NCI-H1436 (cell line): ENCODE measurements at regions not wholly inside any gene's neighbourhood (a gene's known extent, or its start where the extent isn't known, plus 50 kb on each side); places are given as distances from the start of the nearest gene placed in this dataset.

Experiments used
- DNase-seq: peaks from one replicate; lab custom pipeline; 2025; lab: John Stamatoyannopoulos, UW

GRCh38 chr3:72489901-72490300 lies 358.3 kb downstream of the SHQ1 start:
- DNase-seq, result no peak

DNA sequence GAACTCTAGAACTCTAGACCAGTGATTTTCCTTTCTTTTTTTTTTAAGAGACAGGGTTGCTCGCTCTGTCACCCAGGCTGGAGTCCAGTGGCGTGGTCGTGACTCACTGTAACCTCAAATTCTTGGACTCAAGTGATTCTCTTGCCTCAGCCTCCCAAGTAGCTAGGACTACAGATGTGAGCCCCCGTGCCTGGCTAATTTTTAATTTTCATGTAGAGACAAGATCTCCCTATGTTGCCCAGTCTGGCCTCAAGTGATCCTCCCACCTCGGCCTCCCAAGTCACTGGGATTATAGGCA lies 359.6 kb downstream of the SHQ1 start:
- DNase-seq, result no peak

DNA sequence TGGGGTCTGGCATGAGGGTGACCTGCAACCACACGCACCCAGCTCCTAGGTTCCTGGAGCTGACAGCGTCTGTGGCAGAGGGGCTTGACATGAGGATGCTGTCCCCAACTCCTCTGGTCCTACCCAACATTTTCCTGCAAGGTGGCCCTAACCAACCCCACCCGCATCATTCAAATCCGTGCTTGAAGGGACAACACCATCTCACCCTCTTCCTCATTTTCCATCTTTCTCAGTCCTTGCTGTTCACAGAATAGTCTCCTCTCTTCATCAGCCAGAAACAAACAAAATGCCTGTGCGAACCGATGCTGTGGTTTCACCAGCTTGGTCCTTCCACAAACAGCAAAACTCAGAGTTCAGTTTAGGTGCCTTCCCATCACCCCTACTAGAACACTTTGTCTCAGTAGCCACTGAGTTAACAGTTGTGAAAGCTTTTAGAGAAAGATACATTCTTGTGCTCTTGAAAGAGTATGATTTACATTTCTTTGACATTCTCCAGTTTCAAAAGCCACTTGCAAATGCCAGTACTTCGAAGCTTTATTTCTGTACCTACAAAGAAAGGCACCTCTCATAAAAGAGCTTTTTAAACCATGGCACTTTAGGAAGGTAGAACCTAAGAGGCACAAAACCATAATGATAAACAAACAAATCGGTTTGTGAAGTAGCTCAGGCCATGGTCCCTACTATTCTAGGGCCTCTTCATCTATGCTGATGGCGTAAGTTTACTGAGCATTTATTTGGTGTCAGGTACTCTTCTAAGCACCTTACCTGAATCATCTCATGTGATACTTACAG lies 360.1 kb downstream of the SHQ1 start:
- DNase-seq, result no peak

DNA sequence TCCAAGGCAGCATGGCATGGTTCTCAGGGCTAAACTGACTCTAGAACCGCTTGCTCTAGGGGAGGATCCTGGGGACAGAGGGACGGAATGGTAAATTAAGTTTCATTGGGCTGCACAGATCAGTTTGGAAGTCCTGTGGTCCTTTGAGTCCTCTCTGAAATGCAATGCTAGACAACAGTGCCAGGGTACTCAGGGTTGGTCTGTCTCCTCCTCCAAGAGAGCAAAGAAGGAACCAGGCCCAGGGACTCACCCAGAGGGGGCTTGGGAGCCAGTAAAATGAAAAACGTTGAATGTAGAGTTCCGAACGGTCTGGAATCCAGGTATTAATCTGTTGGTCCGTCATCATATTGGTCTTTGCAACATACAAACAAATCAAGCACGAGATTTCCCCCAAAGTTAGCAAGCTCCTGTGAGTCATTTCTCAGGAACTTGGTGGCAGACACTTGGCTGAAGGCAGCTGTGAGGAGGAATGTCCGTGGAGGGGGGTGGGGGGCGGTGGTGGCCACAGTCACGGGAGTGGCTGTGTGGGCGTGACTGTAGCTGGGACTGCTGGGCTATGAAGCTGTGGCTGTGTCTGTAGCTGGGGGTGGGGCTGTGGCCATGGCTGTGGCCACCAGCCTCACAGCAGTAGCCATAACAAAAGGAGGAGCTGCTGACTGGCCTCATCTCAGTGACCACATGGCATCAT lies 361.0 kb downstream of the SHQ1 start:
- no peak for DNase-seq

DNA sequence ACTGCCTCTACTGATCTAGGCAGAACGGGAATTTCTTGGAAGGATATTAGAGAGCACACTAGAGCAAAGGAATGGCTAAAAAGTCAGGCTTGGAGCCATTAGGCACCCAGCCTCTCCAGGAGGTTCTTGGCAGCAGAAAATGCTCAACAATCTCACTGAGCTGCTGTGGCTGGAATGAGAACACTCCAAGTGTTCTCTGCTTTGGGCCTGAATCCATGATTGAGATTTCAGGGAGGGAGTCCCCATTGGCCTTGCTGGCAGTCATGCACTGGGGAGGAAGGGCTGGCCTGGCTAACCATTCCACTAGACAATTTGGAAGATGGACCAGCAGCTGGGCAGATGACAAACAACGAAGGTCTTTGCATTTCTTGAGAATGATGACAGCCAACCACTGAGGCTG lies 362.6 kb downstream of the SHQ1 start:
- DNase-seq, result no peak

DNA sequence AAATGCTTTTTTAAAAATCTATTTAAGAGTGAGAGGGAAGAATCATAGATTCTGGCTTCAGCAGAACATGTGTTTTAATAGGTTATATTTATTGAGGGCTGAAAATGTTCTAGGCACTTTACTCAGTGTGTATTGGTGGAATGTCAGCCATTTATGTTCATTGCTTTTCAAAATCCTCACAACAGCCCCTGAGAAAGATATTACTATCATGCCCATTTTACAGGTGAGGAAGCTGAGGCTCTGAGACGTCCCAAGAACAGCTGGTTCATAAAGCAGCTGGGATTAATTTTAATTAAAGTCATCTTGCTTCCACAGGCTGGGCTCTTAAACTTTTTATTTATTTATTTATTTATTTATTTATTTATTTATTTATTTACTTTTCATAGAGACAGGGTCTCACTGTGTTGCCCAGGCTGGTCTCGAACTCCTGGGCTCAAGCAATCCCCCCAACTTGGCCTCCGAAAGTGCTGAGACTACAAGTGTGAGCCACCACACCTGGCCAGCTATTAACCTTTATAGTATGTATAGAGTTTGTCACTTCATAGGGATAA lies 364.6 kb downstream of the SHQ1 start:
- no peak for DNase-seq

DNA sequence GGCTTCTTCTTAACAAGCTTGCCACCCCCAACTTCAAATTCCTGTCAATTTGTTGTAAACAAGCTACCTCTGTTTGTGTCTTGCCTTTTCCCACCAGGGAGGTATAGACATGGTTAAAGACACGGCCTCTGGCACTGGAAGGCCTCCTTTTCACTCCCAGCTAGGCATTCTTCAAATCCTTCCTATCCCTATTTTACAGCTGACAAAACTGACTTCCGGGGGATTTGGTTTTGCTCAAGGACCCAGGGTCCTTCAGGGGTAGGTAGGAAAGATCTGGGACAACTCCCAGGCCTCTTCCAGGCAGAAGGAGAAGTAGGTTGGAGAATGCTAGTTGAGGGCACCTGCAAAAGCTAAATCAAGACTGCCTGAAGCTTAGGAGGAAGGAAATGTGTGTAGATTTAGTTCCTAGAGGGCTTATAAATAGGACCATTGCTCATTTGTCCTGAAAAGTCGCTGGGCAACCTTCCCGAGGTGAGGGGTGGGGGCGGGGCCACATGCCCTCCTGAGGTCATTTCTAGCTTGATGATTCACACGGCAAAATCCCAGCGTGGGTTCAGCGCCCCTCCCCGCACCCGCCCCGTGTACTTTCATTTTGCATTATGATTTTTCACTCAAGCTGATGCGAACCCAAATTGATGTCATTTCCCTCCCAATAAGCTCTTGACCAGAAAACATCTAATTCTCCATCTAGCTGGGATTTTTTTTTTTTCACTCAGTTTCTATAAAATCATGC lies 365.5 kb downstream of the SHQ1 start:
- peak; percentile 2 for DNase-seq

DNA sequence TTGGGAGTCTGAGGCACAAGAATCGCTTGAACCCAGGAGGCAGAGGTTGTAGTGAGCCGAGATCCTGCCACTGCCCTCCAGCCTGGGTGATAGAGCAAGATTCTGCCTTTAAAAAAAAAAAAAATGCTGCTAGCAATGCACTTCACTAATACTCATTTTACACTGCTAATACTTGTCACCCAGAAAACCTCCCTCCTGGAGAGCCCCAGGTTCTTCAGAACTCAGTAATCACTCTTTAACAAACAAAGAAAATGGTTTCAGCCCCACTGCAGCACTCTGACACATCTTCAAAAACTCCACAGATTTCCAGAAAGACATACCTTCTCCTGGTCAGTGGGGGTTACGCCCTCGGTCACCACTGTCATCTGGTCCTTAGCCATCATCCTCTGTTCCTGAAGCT lies 366.7 kb downstream of the SHQ1 start:
- no peak for DNase-seq

GRCh38 chr3:72480366-72480765 lies 367.9 kb downstream of the SHQ1 start:
- no peak for DNase-seq

GRCh38 chr3:72479651-72480215 lies 368.5 kb downstream of the SHQ1 start:
- DNase-seq, result no peak

DNA sequence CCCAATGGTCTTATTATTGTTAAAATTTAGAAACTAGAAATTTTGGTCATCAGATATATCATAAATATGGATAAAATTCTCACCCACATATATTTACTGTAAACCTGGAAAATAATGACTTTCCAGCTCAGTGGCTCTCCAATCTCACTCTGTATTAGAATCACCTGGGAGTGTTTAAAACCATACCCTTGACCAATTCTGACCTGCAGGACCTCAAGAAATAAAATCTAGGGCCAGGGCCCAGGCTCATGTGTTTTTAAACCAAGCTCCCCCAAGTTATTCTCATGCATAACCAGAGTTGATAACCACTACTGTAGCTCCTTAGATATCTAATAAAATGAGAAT lies 372.1 kb downstream of the SHQ1 start:
- no peak for DNase-seq

GRCh38 chr3:72475258-72476138 lies 372.7 kb downstream of the SHQ1 start:
- DNase-seq, result no peak

DNA sequence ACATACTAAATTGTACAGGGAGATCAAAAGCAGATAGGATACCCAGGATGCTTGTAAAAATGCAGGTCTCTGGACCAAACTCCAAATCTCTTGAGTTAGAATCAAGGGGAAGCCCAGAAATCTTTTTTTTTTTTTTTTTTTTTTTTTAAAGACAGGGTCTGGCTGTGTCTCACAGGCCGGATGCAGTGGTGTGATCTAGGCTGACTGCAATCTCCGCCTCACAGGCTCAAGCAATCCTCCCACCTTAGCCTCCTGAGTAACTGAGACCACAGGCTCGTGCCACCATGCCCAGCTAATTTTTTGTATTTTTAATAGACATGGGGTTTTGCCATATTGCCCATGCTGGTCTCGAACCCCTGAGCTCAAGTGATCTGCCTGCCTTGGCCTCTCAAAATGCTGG lies 373.5 kb downstream of the SHQ1 start:
- no peak for DNase-seq

- DNase-seq, result no peak
Observed at GRCh38 chr3:72473156-72473555, 375.1 kb downstream of the SHQ1 start.

- DNase-seq, result no peak
Observed at GRCh38 chr3:72470904-72471417, 377.3 kb downstream of the SHQ1 start.

DNA sequence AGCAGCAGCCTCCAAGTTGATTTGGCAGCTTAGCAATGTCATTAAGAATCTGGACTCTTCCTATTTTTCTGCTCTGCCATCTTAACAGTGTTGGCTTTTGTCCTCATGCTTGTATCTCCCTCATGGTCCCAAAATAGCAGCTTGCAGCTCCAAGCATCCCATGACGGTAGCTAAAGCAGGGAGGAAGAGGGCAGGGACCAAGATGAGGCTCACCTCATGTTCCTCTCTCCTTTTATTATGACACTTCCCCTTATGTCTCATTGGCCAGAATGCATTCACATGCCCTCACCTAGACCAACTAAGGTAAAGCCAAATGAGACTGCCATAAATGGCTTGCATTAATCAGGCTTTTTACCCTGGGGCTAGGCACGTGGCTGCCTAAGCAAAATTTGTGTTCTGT lies 382.4 kb downstream of the SHQ1 start:
- no peak for DNase-seq

- DNase-seq, result no peak
Observed at GRCh38 chr3:72463083-72463482, 385.2 kb downstream of the SHQ1 start.

GRCh38 chr3:72462595-72463011 lies 385.6 kb downstream of the SHQ1 start:
- no peak for DNase-seq

GRCh38 chr3:72461787-72462186 lies 386.5 kb downstream of the SHQ1 start:
- no peak for DNase-seq

DNA sequence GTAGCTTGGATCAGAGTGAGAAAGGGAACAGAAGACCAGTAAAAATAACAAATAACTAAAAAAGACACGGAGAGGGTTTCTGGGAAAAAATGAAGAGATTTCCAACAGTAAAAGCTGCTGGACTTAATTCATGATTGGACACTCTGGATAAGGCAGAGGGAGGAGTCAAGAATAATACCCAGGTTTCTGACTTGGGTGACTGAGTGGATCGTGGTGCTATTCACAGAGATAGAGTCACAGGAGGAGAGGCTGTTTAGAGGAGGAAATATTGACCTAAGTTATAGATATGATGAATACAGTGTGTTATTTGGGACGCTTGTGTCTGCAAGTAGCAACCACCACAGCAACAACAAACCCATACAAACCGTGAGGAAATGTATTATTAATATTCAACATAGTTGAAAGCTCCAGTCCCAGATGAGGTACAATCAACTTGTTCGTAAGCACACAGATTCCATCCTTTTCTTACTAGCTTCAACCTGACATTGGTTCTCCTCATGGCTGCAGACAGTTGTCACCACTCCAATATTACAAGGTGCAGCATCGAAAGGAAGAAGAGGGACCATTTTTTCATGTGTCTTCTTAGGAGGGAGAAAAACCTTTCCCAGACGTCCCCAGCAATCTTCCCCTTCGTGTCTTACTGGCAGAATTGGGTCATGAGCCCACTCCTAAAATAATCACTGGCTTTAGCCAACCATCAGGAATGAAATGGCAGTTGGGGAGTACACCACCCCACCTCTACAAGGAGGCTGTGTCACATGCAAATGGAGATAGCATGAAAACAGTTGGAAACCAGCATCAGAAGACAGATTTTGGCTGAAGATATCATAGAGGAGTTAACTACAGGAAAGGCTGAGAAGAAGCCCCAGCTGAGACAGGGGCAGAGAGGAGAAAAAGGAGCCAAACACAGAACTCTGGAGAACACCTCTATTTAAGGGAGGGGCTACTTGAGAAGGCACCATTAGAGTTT lies 387.8 kb downstream of the SHQ1 start:
- DNase-seq, result no peak
